HG02798 (cell line): ENCODE measurements at regions not wholly inside any gene's neighbourhood (a gene's known extent, or its start where the extent isn't known, plus 50 kb on each side); places are given as distances from the start of the nearest gene placed in this dataset.

Experiments used
- ATAC-seq: cut with Tn5 transposase; IDR thresholded peaks from one replicate; pipeline ENCODE4 v1.9.1; 2021; ENCODE audit warnings: mild to moderate bottlenecking; ENCODE audit not compliant: unreplicated experiment, poor library complexity

DNA sequence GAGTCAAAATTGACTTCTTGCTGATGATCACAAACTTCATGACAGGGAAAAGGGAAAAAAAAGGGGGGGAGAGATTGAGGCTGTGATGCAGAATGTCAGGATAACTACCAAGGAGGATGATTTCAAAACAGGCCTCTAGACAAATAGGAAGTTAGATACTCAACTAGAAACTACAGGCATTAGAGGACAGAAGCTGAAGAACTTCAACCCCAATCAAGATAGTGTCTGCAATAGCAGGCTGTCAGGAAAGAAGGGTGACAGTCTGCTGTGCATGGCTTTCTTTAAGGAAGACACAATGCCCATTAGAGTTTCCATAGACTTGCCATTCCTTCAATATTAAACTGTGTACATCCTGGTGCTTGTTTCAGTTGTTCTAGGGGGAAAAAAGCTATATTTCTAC, 257.2 kb downstream of the TTLL7 start:
- ATAC-seq = no peak

DNA sequence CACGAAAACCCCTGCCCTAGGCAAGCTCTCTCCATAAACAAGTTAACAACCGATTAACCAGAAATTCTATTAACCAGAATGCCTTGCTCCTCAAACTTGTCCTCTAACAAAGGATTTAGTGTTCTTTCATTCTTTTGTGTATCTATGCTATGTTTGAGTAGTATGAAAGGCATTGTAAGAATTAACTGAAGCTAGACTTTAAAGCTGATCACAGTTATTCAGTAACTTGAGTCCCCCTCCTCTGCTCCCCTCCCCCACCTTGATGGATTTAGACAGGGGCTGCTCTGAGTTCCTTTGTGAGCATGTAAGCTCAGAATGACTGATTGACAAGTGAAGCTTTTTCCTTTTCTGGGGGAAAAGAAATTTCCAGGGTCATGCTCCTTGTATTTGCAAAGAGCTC, 257.6 kb downstream of the TTLL7 start:
- no peak for ATAC-seq

GRCh38 chr1:83735526-83735925, 263.4 kb downstream of the TTLL7 start:
- no peak for ATAC-seq

- no peak for ATAC-seq
These were observed 264.5 kb downstream of the TTLL7 start for GRCh38 chr1:83734420-83734819.

DNA sequence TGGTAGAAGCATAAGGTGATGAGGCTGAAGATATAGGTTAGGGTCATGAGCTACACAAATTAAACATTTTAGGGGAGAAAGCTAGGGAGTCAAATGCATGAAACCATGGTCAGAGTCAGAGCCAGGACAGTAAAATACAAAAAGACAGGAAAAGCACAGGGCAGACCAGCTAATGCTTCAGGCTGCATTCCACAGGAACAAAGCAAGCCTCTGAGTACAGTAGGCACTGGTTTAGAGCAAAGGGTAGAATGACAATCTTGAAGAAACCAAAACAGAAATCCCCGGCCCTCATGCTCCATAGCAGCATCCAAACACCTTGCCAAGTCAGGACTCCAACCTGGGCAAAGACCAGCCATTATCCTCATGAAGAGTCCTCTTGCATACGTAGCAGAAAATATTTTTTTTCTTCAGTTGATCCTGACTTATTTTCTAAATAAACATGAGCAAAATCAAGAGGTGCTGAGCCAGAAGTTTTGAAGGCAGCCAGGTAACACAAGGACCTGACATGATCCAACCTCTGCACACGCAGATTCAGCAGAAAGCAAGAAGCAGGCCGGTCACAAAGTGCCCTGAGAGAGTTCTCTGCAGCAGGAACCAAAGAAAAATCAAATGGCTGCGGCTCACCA, 273.1 kb downstream of the TTLL7 start:
- ATAC-seq = no peak

GRCh38 chr1:83718338-83718737, 280.6 kb downstream of the TTLL7 start:
- ATAC-seq = peak; percentile 68

DNA sequence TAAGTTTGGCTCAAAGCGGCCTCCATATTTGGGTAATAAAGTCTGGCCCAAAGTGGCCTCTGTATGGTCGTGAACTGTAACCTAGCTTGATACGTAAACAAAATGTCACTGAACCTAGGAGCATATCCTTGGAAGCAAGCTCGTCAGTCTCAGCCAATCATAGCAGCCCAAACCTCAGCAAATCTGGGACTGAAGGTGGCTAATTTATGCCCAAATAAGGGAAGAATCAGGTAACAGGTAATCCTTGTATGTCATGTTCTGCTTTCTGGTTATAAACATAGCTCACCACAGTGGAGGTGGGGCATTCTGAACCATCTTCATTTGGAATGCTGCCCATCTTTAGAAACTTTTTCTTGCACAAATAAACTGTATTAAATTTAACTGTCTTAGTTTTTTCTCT, 281.1 kb downstream of the TTLL7 start:
- no peak for ATAC-seq

GRCh38 chr1:83716641-83717040, 282.3 kb downstream of the TTLL7 start:
- ATAC-seq = no peak

GRCh38 chr1:83715550-83715949, 283.4 kb downstream of the TTLL7 start:
- no peak for ATAC-seq

- no peak for ATAC-seq
These were observed 289.3 kb downstream of the TTLL7 start for GRCh38 chr1:83709662-83710061.

DNA sequence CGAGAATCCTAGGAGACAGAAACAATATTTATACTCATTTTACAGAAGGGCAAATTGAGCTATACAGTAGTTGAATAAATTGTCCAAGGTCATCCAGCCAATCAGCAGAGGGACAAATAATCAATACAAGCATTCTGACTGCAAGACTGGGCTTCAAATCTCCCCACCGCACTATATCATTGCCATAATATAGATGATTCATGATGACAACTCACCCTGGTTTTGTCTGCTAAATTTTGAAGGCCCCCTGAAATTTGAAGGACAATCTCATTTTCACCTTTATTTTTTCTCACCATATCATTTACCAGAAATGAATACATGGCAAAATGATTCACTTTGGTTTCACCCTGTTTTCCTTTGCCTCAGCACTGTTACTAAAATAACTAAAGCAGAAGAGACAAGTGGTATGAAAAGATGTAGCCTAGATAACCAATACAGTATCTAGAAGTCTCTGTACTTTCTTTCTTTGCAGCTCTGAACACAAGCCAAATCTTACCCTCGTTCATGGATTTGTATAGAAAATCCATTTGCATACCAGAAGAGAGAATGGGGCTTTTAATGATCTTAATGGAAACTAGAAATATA, 292.5 kb downstream of the TTLL7 start:
- ATAC-seq = no peak

DNA sequence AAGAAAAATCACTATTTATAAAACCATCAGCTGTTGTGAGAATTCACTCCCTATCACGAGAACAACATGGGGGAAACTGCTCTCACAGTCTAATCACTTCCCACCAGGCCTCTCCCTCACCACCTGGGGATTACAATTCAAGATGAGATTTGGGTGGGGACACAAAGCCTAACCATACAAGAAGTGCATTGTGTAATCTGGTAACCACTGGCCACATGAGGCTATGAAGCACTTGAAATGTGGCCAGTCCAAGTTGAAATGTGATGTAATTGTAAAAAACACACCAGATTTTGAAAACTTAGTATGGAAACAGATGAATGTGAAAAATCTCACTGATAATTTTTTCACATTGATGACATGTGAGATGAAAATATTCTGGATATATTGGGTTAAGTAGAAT, 293.8 kb downstream of the TTLL7 start:
- no peak for ATAC-seq

GRCh38 chr1:83704350-83704749, 294.6 kb downstream of the TTLL7 start:
- ATAC-seq = no peak

GRCh38 chr1:83702356-83702755, 296.6 kb downstream of the TTLL7 start:
- ATAC-seq = no peak

DNA sequence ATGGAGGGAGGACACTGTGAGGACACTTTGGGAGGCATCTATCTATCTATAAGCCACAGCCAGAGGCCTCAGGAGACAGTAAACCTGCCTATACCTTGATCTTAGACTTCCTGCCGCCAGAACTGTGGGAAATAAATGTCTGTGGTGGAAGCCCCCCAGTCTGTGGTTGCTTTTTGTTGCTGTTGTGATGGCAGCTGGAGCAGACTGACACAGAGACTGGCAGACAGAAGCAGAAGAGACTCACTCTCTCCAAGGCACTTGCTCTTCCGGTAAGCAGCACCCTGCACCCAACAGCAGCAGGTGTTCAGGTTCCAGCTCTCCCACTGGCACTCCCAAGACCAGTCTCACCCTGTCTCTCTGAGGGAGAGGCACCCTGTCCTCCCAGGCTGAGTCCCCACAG, 297.6 kb downstream of the TTLL7 start:
- no peak for ATAC-seq

- ATAC-seq = no peak
These were observed 300.3 kb downstream of the TTLL7 start for GRCh38 chr1:83698644-83699043.

DNA sequence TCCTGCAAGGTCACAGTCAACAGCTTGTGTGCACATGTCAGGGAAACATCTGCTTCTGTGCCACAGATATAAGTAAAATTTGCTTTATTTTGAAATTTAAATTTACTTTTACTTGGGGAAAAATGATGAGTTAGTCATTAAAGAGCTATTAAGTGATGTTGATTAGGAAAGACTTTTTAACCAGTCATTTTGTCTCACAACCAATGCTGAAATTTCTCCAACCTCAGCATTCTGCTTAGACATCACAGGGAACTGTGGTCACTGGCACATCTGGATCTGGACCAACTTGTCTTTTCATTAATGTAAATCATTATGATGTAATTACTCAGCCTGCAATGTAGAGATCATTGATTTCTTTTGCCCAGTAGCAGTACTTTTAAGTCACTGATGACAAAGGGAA, 301.0 kb downstream of the TTLL7 start:
- ATAC-seq = no peak

DNA sequence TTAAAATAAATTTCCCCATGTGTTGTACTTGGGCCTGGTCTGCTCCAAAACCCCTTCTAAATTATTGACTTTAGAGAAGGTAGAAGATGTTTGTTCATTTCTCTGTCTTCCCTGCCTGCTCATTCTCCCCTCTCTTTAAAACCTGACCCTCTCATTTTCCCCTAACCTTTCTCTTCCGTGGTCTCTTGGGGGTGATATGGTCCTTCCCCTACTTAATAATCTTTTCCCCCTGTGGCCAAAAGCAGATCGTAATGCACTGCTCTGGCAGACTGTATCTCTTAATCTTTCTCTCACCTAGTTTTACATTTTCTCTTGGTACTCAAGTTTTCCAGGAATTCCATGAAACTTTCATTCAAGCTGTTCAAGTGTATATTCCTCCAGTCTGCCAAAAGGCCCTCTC, 301.7 kb downstream of the TTLL7 start:
- no peak for ATAC-seq

DNA sequence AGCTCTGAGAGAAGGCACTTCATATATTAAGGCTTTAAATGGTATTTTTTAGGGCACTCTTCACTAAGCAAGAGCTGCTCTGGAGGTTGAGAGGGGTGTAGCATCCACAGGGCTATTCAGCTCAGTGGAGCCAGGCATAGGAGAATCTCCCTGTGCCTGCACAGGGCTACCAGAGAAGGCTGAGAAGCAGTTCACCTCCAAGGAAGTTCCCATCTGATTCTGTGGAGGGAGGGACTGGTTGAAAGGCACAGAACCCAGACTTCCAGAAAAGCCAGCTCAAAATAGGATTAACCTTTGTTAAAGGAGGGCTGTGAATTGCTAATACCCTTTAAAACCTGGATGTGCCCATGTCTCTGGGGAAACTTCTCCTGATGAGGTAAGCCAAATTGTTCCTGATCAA, 304.5 kb downstream of the TTLL7 start:
- no peak for ATAC-seq

DNA sequence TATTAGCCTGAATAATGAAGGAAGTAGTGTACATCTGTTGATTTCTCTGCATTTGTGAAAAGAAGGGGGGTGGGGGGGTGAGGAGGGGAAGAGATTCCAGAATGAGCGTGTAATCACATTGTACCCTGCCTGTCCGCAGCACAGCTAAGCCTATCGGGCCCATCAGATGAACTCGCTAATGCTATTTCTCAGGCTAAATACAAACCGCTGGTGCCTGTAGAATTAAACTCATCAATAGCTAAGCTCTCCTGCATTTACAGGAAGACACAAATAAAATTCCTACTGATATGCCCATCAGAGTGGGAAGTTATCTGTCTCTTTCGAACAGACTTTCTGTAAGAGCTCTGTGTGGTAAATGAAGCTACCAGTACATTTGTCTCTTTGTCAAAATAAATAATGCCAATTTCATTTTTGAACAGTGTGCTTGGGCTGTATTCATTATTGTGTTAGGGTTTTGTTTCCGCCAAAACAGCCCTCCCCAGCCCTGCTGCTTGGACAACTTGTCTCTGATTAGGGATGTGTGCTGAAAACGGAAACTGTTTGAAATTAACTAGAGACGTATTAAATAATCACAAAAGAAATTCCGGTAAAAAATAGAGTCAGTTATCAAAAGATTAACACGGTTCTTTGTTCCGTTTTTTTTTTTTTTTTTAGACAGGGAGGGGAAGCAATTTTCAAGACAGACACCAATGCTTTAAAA, 305.4 kb downstream of the TTLL7 start:
- ATAC-seq = no peak

DNA sequence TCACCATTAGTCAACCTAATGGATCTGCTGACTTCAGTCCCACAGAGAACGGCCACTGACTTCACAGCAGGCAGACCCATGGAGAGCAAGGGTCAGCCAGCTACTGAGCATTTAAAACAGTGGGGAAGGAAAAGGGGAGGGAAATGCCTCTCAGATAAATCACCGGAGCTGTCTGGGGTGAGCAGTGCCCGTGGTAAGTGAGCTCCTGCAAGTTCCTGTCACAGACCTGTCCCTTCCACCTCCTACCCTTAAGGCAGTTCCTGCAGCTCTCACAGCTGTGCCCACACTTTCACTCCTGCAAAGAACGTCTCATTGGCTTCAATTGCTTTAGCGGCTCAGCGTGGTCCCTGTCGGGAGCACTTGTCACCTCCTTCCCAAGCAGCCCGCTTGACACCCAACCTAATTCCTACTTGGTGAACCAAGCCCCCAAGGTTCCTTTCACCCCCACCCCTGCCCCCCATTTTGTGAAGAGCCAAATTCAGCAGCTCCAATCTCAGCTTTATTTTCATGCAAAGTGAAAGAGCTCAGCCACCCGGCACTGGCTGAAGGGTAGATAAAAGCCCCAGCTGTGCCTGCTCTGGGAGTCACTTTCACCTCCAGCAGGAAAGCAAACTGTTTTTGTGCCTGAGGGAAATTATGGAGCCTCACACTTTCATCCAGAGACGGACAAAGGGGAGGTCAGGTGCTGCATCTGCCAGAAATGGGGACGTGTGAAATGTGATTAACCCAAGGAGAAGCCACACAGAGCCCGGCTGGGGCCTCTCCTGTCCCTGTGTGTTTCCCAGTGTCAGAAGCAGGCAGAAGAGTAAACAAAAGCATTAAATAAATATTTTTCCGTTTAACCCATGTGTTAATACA, 306.2 kb downstream of the TTLL7 start:
- ATAC-seq = peak; percentile 85
